Coronary artery (tissue), 2 donors: ENCODE measurements at regions not wholly inside any gene's neighbourhood (a gene's known extent, or its start where the extent isn't known, plus 50 kb on each side); places are given as distances from the start of the nearest gene placed in this dataset.

Experiments
- DNase-seq: peaks from one replicate; pipeline ENCODE4 v3.0.0-alpha.2; 2017; ENCODE audit warnings: low spot score
- H3K27ac ChIP-seq, 2 donors: fragments of 200-600 bp; sonication (generic); one replicate each; pipeline ENCODE4 v1.5.1; 2016 to 2019
- H3K4me3 ChIP-seq: fragments of 200-600 bp; sonication (generic); 2 replicates; pipeline ENCODE4 v1.5.1; 2016; ENCODE audit warnings: mild to moderate bottlenecking, moderate library complexity
- CTCF ChIP-seq: fragments of 200-600 bp; sonication (generic); IDR thresholded peaks from one replicate; pipeline ENCODE4 v1.5.1; 2019; ENCODE audit warnings: antibody characterized with exemption

GRCh38 chrX:22634751-22635150 lies 362.0 kb downstream of the CBLL2 start:
- no peak for DNase-seq
- TF ChIP-seq CTCF = no peak
- Histone ChIP-seq H3K4me3 (no peak overlapping the region), H3K27ac (no peak overlapping the region)

- Histone ChIP-seq H3K4me3 (no peak overlapping the region), H3K27ac (no peak overlapping the region)
- TF ChIP-seq CTCF = no peak
- no peak for DNase-seq
Measured at GRCh38 chrX:22648281-22648680, 351.5 kb upstream of the DDX53 start.

- no peak overlapping the region for H3K4me3 ChIP-seq
- DNase-seq = no peak
- no peak overlapping the region for H3K27ac ChIP-seq
- no peak for TF ChIP-seq CTCF
Measured at GRCh38 chrX:22650691-22651090, 349.1 kb upstream of the DDX53 start.

- no peak for DNase-seq
- Histone ChIP-seq H3K27ac (no peak overlapping the region), H3K4me3 (no peak overlapping the region)
- no peak for TF ChIP-seq CTCF
Measured at GRCh38 chrX:22652596-22652995, 347.2 kb upstream of the DDX53 start.

- no peak overlapping the region for H3K27ac ChIP-seq
- H3K4me3 ChIP-seq = no peak overlapping the region
- no peak for TF ChIP-seq CTCF
- DNase-seq = no peak
Measured at GRCh38 chrX:22660756-22661155, 339.0 kb upstream of the DDX53 start.

GRCh38 chrX:22662776-22663175 lies 337.0 kb upstream of the DDX53 start:
- no peak for TF ChIP-seq CTCF
- Histone ChIP-seq H3K27ac (no peak overlapping the region), H3K4me3 (no peak overlapping the region)
- DNase-seq = no peak

GRCh38 chrX:22664826-22665225 lies 334.9 kb upstream of the DDX53 start:
- no peak overlapping the region for H3K4me3 ChIP-seq
- H3K27ac ChIP-seq = no peak overlapping the region
- TF ChIP-seq CTCF = no peak
- DNase-seq = no peak
